Keratinocyte (primary cell): ENCODE measurements at regions not wholly inside any gene's neighbourhood (a gene's known extent, or its start where the extent isn't known, plus 50 kb on each side); places are given as distances from the start of the nearest gene placed in this dataset.

Experiments used
- EZH2 ChIP-seq: IDR thresholded peaks from one replicate; pipeline ENCODE4 v1.6.1; 2012; ENCODE audit warnings: inconsistent platforms, mild to moderate bottlenecking, low read length, moderate library complexity
- TF ChIP-seq, protein P1 (sequence below), 3 experiments: IDR thresholded peaks in 1 of 3; conservative IDR thresholded peaks in 1 of 3; optimal IDR thresholded peaks in 1 of 3; 2 replicates in 2 of 3; 3 replicates in 1 of 3; pipeline versions ENCODE3 to v1.5.1; 2011; ENCODE audit warnings: low read length in 3 of 3, mild to moderate bottlenecking in 3 of 3, moderate library complexity in 2 of 3, control low read depth in 1 of 3, inconsistent platforms in 1 of 3; ENCODE audit not compliant: insufficient read depth in 2 of 3; ENCODE audit errors: extremely low read depth in 1 of 3

DNA sequence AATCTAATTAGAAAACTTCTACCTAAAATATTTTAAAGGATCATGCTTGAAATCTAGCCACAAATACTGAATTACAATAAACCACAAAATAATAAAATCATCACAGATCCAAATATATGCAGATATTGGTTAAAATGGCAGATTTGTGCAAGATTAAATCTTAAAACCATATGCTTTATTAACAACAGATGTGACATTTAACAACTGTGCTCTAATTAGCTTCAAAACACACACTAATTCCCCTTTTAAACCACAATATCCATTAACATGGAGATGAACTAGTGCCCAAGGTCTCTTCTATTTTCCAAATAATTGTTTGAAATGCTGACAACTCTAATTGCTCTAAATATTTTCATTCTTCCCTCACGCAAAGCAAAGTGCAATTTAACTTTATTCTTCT, 1530.3 kb downstream of the SI start:
- TF ChIP-seq, protein P1, sequence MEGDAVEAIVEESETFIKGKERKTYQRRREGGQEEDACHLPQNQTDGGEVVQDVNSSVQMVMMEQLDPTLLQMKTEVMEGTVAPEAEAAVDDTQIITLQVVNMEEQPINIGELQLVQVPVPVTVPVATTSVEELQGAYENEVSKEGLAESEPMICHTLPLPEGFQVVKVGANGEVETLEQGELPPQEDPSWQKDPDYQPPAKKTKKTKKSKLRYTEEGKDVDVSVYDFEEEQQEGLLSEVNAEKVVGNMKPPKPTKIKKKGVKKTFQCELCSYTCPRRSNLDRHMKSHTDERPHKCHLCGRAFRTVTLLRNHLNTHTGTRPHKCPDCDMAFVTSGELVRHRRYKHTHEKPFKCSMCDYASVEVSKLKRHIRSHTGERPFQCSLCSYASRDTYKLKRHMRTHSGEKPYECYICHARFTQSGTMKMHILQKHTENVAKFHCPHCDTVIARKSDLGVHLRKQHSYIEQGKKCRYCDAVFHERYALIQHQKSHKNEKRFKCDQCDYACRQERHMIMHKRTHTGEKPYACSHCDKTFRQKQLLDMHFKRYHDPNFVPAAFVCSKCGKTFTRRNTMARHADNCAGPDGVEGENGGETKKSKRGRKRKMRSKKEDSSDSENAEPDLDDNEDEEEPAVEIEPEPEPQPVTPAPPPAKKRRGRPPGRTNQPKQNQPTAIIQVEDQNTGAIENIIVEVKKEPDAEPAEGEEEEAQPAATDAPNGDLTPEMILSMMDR (optimal IDR thresholded peaks at IDR 0.05 in 1 of 3, IDR thresholded peaks at IDR 0.05 in 1 of 3, conservative IDR thresholded peaks at IDR 0.05 in 1 of 3; ENCODE audit: extremely low read depth in 1 of 3, insufficient read depth in 2 of 3, low read length in 3 of 3): no peak
- no peak for TF ChIP-seq EZH2
